ENCODE measurements at regions not wholly inside any gene's neighbourhood (a gene's known extent, or its start where the extent isn't known, plus 50 kb on each side); places are given as distances from the start of the nearest gene placed in this dataset.

DNA sequence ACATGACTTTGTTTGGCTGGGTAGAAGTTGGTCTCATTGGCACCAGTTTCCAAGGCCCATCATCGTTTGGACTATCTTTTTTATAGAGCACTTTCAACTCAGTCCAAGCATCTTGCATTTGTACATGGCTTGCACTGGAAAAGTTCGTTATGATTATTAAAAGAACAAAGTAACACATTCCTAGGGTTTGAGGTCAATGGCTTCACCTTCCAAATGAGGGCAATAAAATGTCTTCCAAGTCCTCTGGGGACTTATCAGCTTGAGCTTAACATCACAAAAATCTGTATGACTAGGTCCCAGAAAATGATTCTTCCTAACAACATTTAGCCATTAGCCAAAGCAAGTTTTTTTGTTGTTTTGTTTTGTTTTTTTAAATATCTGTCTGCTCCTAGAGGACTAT lies 610.8 kb downstream of the LMO4 start (continued):
- no peak for TF ChIP-seq SNAI2 (CRISPR knock-in tag; IDR thresholded peaks at IDR 0.05)
- no peak for TF ChIP-seq ZNF8 (CRISPR knock-in tag; IDR thresholded peaks at IDR 0.05)
- TF ChIP-seq, protein P1, sequence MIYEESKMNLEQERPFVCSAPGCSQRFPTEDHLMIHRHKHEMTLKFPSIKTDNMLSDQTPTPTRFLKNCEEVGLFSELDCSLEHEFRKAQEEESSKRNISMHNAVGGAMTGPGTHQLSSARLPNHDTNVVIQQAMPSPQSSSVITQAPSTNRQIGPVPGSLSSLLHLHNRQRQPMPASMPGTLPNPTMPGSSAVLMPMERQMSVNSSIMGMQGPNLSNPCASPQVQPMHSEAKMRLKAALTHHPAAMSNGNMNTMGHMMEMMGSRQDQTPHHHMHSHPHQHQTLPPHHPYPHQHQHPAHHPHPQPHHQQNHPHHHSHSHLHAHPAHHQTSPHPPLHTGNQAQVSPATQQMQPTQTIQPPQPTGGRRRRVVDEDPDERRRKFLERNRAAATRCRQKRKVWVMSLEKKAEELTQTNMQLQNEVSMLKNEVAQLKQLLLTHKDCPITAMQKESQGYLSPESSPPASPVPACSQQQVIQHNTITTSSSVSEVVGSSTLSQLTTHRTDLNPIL (CRISPR knock-in tag; IDR thresholded peaks at IDR 0.05; ENCODE audit: low read depth): no peak
- no peak for TF ChIP-seq PPARA (CRISPR knock-in tag; IDR thresholded peaks at IDR 0.05; ENCODE audit: borderline replicate concordance)
- no peak for TF ChIP-seq ARNTL (CRISPR knock-in tag; IDR thresholded peaks at IDR 0.05; ENCODE audit: borderline replicate concordance, low read depth)
- TF ChIP-seq, protein P2, sequence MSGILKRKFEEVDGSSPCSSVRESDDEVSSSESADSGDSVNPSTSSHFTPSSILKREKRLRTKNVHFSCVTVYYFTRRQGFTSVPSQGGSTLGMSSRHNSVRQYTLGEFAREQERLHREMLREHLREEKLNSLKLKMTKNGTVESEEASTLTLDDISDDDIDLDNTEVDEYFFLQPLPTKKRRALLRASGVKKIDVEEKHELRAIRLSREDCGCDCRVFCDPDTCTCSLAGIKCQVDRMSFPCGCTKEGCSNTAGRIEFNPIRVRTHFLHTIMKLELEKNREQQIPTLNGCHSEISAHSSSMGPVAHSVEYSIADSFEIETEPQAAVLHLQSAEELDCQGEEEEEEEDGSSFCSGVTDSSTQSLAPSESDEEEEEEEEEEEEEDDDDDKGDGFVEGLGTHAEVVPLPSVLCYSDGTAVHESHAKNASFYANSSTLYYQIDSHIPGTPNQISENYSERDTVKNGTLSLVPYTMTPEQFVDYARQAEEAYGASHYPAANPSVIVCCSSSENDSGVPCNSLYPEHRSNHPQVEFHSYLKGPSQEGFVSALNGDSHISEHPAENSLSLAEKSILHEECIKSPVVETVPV (CRISPR knock-in tag; IDR thresholded peaks at IDR 0.05): no peak

DNA sequence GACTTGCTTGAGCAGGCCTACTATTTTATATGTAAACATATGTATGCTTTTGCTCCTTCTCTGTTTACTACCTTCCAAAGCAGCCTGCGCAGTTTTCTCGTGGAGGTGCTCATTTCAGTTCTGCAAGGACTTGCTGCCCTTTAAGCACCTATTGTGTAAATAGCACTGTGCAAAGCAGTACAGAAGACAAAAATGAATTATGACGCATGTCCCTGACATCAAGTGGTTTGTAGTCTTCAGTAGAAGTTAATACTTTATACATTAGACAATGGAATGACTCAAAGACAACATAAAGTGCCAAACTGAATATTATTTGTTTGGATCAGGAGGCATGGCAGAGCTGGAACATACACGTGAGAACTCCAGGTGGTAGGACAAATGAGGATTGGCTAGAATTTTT lies 611.7 kb downstream of the LMO4 start:
- ATAC-seq: no peak
- TF ChIP-seq ZNF8 (CRISPR knock-in tag; IDR thresholded peaks at IDR 0.05): no peak

DNA sequence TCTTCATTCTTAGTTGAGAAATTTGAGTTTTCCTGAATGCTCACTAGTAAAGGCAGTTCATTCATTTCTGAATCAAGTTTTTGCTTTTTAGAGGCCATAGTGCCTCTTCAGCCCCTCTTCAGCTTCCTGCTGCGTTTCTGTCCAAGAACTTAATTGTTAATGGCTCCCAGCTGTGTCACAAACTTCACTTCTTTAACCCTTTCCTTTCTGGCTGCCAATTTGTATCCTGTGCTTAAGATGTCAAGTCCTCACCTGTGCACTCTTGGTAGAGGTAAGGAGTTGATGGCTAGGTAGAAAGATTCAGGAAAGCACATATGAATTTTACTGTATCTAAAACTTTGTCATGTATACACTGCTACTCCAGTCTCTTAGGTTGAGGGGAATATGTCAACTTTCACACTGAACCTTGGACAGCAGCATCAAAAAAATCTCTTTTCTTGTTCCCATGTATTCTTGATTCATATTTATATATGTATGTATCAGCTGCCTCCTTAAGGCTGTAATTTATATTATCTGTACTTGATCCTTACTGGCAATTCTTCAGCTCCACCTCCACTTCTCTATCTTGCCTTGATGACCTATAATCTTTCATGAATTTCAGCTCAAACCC lies 612.8 kb downstream of the LMO4 start:
- TF ChIP-seq, protein P3, sequence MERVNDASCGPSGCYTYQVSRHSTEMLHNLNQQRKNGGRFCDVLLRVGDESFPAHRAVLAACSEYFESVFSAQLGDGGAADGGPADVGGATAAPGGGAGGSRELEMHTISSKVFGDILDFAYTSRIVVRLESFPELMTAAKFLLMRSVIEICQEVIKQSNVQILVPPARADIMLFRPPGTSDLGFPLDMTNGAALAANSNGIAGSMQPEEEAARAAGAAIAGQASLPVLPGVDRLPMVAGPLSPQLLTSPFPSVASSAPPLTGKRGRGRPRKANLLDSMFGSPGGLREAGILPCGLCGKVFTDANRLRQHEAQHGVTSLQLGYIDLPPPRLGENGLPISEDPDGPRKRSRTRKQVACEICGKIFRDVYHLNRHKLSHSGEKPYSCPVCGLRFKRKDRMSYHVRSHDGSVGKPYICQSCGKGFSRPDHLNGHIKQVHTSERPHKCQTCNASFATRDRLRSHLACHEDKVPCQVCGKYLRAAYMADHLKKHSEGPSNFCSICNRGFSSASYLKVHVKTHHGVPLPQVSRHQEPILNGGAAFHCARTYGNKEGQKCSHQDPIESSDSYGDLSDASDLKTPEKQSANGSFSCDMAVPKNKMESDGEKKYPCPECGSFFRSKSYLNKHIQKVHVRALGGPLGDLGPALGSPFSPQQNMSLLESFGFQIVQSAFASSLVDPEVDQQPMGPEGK (CRISPR knock-in tag; IDR thresholded peaks at IDR 0.05; ENCODE audit: borderline replicate concordance): no peak
- TF ChIP-seq SNAI2 (CRISPR knock-in tag; IDR thresholded peaks at IDR 0.05) (no peak), ESRRG (CRISPR knock-in tag; IDR thresholded peaks at IDR 0.05) (no peak), ZFP3 (CRISPR knock-in tag; IDR thresholded peaks at IDR 0.05) (no peak), PPARA (CRISPR knock-in tag; IDR thresholded peaks at IDR 0.05; ENCODE audit: borderline replicate concordance) (no peak), ZFP30 (CRISPR knock-in tag; IDR thresholded peaks at IDR 0.05) (no peak), ARNTL (CRISPR knock-in tag; IDR thresholded peaks at IDR 0.05; ENCODE audit: borderline replicate concordance, low read depth) (no peak), TCF4 (CRISPR knock-in tag; IDR thresholded peaks at IDR 0.05; ENCODE audit: borderline replicate concordance) (no peak), ISL1 (CRISPR knock-in tag; IDR thresholded peaks at IDR 0.05) (no peak), OSR1 (CRISPR knock-in tag; IDR thresholded peaks at IDR 0.05) (no peak), TOX (CRISPR knock-in tag; IDR thresholded peaks at IDR 0.05; ENCODE audit: borderline replicate concordance) (no peak)
- TF ChIP-seq, protein P4, sequence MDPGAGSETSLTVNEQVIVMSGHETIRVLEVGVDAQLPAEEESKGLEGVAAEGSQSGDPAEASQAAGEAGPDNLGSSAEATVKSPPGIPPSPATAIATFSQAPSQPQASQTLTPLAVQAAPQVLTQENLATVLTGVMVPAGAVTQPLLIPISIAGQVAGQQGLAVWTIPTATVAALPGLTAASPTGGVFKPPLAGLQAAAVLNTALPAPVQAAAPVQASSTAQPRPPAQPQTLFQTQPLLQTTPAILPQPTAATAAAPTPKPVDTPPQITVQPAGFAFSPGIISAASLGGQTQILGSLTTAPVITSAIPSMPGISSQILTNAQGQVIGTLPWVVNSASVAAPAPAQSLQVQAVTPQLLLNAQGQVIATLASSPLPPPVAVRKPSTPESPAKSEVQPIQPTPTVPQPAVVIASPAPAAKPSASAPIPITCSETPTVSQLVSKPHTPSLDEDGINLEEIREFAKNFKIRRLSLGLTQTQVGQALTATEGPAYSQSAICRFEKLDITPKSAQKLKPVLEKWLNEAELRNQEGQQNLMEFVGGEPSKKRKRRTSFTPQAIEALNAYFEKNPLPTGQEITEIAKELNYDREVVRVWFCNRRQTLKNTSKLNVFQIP (CRISPR knock-in tag; IDR thresholded peaks at IDR 0.05; ENCODE audit: borderline replicate concordance, low read depth): no peak
- TF ChIP-seq, protein P5, sequence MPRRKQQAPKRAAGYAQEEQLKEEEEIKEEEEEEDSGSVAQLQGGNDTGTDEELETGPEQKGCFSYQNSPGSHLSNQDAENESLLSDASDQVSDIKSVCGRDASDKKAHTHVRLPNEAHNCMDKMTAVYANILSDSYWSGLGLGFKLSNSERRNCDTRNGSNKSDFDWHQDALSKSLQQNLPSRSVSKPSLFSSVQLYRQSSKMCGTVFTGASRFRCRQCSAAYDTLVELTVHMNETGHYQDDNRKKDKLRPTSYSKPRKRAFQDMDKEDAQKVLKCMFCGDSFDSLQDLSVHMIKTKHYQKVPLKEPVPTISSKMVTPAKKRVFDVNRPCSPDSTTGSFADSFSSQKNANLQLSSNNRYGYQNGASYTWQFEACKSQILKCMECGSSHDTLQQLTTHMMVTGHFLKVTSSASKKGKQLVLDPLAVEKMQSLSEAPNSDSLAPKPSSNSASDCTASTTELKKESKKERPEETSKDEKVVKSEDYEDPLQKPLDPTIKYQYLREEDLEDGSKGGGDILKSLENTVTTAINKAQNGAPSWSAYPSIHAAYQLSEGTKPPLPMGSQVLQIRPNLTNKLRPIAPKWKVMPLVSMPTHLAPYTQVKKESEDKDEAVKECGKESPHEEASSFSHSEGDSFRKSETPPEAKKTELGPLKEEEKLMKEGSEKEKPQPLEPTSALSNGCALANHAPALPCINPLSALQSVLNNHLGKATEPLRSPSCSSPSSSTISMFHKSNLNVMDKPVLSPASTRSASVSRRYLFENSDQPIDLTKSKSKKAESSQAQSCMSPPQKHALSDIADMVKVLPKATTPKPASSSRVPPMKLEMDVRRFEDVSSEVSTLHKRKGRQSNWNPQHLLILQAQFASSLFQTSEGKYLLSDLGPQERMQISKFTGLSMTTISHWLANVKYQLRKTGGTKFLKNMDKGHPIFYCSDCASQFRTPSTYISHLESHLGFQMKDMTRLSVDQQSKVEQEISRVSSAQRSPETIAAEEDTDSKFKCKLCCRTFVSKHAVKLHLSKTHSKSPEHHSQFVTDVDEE (CRISPR knock-in tag; IDR thresholded peaks at IDR 0.05): no peak
- ATAC-seq: no peak

DNA sequence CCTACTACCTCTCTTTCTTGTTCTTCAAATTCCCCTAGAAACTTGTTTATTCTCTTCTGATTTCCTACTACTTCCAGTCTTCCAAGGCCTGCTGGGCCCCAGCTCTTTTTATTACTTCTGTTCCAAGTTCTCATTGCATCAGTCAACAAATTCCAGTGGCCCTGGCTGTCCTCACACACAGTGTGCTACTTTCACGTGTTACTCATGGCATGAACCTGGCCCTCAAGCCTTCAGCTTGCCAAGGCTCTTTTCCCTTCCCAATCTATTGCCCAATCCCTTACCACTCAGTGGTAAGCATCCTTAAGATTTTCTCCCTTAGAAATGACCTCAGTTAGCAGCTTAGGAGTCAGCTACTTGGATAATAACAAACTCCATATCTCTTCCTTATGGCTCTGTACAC lies 613.5 kb downstream of the LMO4 start:
- ATAC-seq: no peak
- TF ChIP-seq, protein P1 (CRISPR knock-in tag; IDR thresholded peaks at IDR 0.05; ENCODE audit: low read depth): no peak
- TF ChIP-seq ARNTL (CRISPR knock-in tag; IDR thresholded peaks at IDR 0.05; ENCODE audit: borderline replicate concordance, low read depth) (no peak), ESRRG (CRISPR knock-in tag; IDR thresholded peaks at IDR 0.05) (no peak), OSR1 (CRISPR knock-in tag; IDR thresholded peaks at IDR 0.05) (no peak), BACH2 (CRISPR knock-in tag; IDR thresholded peaks at IDR 0.05; ENCODE audit: borderline replicate concordance) (no peak), GLIS3 (CRISPR knock-in tag; IDR thresholded peaks at IDR 0.05) (no peak), RARB (CRISPR knock-in tag; IDR thresholded peaks at IDR 0.05) (no peak)
- TF ChIP-seq, protein P3 (CRISPR knock-in tag; IDR thresholded peaks at IDR 0.05; ENCODE audit: borderline replicate concordance): no peak
- TF ChIP-seq, protein P2 (CRISPR knock-in tag; IDR thresholded peaks at IDR 0.05): no peak
